Common myeloid progenitor, CD34-positive (primary cell): ENCODE measurements at regions not wholly inside any gene's neighbourhood (a gene's known extent, or its start where the extent isn't known, plus 50 kb on each side); places are given as distances from the start of the nearest gene placed in this dataset.
A peak's percentile ranks its signal among the peaks of the same experiment; 100 is the strongest.
"Not testable (repeated sequence)": the region's sequence is repeated elsewhere in the genome, so short reads cannot be mapped to it uniquely, and the experiment has no call there.

Source experiments
- CTCF ChIA-PET: fragments of 350-600 bp; sonication (Branson Sonifier 250); formaldehyde crosslinking; loops from one replicate; lab custom pipeline; 2021; ENCODE audit warnings: antibody characterized with exemption; lab: Charles Lee
- POLR2A ChIA-PET: fragments of 350-600 bp; sonication (Branson Sonifier 250); formaldehyde crosslinking; loops from one replicate; lab custom pipeline; 2021; ENCODE audit warnings: antibody characterized with exemption; lab: Charles Lee
- DNase-seq, 3 donors: peaks; one replicate each; pipeline versions ENCODE4 v3.0.0 to v3.0.0-alpha.2; 2013
- H3K27ac ChIP-seq, 2 experiments: 1 replicate in 1 of 2; 2 replicates in 1 of 2; pipeline ENCODE4 v1.7.0; 2013; ENCODE audit warnings: inconsistent platforms in 2 of 2, low read length in 2 of 2, mild to moderate bottlenecking in 2 of 2, low read depth in 1 of 2, moderate library complexity in 1 of 2; ENCODE audit not compliant: severe bottlenecking in 2 of 2, insufficient read depth in 1 of 2, poor library complexity in 1 of 2
- H3K27me3 ChIP-seq, 5 experiments: replicated peaks in 2 of 5; 1 replicate in 3 of 5; 2 replicates in 2 of 5; pipeline versions ENCODE4 v1.6.1 to v1.7.0; 2013; ENCODE audit warnings: low read length in 4 of 5, mild to moderate bottlenecking in 2 of 5, moderate library complexity in 2 of 5, inconsistent platforms in 1 of 5; ENCODE audit not compliant: insufficient read depth in 5 of 5, control insufficient read depth in 4 of 5
- H3K36me3 ChIP-seq, 4 experiments: 1 replicate in 2 of 4; 2 replicates in 2 of 4; pipeline versions ENCODE4 v1.6.1 to v1.7.0; 2013; ENCODE audit warnings: low read length in 3 of 4, control low read depth in 1 of 4, mild to moderate bottlenecking in 1 of 4; ENCODE audit not compliant: control insufficient read depth in 4 of 4, insufficient read depth in 4 of 4
- H3K4me1 ChIP-seq, 4 experiments: 1 replicate in 3 of 4; 2 replicates in 1 of 4; pipeline versions ENCODE4 v1.6.1 to v1.7.1; 2013; ENCODE audit warnings: low read length in 3 of 4, mild to moderate bottlenecking in 3 of 4, control low read depth in 1 of 4, inconsistent platforms in 1 of 4, moderate library complexity in 1 of 4; ENCODE audit not compliant: control insufficient read depth in 4 of 4, insufficient read depth in 4 of 4; ENCODE audit errors: control extremely low read depth in 1 of 4
- H3K4me3 ChIP-seq, 7 experiments: 1 replicate in 4 of 7; 2 replicates in 3 of 7; pipeline versions ENCODE4 v1.5.1 to v1.7.0; 2013; ENCODE audit warnings: mild to moderate bottlenecking in 7 of 7, low read length in 6 of 7, moderate library complexity in 6 of 7, inconsistent platforms in 2 of 7, low read depth in 2 of 7, control low read depth in 1 of 7; ENCODE audit not compliant: insufficient read depth in 4 of 7, control insufficient read depth in 1 of 7; ENCODE audit errors: extremely low read depth in 1 of 7
- H3K9me3 ChIP-seq, 5 experiments: 1 replicate in 4 of 5; 2 replicates in 1 of 5; pipeline versions ENCODE4 v1.6.1 to v1.7.1; 2013; ENCODE audit warnings: low read length in 4 of 5, mild to moderate bottlenecking in 2 of 5, inconsistent platforms in 1 of 5, low read depth in 1 of 5, moderate library complexity in 1 of 5; ENCODE audit not compliant: control insufficient read depth in 4 of 5, insufficient read depth in 2 of 5; ENCODE audit errors: control extremely low read depth in 1 of 5
- WGBS: methylation state at CpG from one replicate; pipeline ENCODE4 v1.1.5; 2013; ENCODE audit not compliant: insufficient coverage; 5-methylcytosine and 5-hydroxymethylcytosine counted together

- CTCF ChIA-PET, H3K4me3 ChIP-seq, H3K36me3 ChIP-seq, H3K27ac ChIP-seq, H3K9me3 ChIP-seq, DNase-seq, POLR2A ChIA-PET, H3K4me1 ChIP-seq, H3K27me3 ChIP-seq: not testable (repeated sequence)
- WGBS: 100% methylated on average over 8 of the region's 15 CpGs
Observed at GRCh38 chr2:83089051-83089450, 1370.0 kb downstream of the SUCLG1 start.

GRCh38 chr2:83085869-83086268, 1373.2 kb downstream of the SUCLG1 start:
- Histone ChIP-seq H3K4me3 (no peak overlapping the region), H3K36me3 (no peaks in the 10 kb centered on the region), H3K4me1 (no peaks in the 10 kb centered on the region), H3K27ac (no peak overlapping the region), H3K9me3 (no peaks in the 10 kb centered on the region), H3K27me3 (no peaks in the 10 kb centered on the region)
- DNase-seq: no peak
- WGBS: no CpG with 5 or more reads among the region's 2 CpGs
- CTCF ChIA-PET: no interaction called here
- POLR2A ChIA-PET: no interaction called here

GRCh38 chr2:83081826-83082690, 1377.0 kb downstream of the SUCLG1 start:
- CTCF ChIA-PET: no interaction called here
- Histone ChIP-seq H3K27me3 (no peaks in the 10 kb centered on the region), H3K4me3 (no peak overlapping the region), H3K4me1 (no peaks in the 10 kb centered on the region), H3K9me3 (no peaks in the 10 kb centered on the region), H3K36me3 (no peaks in the 10 kb centered on the region), H3K27ac (no peak overlapping the region)
- POLR2A ChIA-PET: no interaction called here
- WGBS: 69% methylated on average over 5 of the region's 6 CpGs
- peak in 2 of 3 donors; percentile 13 to 21 for DNase-seq

GRCh38 chr2:83079007-83079406, 1380.1 kb downstream of the SUCLG1 start:
- DNase-seq: no peak
- Histone ChIP-seq H3K27ac (no peak overlapping the region), H3K4me1 (no peaks in the 10 kb centered on the region), H3K9me3 (no peaks in the 10 kb centered on the region), H3K27me3 (no peaks in the 10 kb centered on the region), H3K4me3 (no peak overlapping the region), H3K36me3 (no peaks in the 10 kb centered on the region)
- CTCF ChIA-PET: no interaction called here
- no CpG with 5 or more reads among the region's 2 CpGs for WGBS
- POLR2A ChIA-PET: no interaction called here

- Histone ChIP-seq H3K27me3 (no peaks in the 10 kb centered on the region), H3K4me3 (no peak overlapping the region), H3K4me1 (no peaks in the 10 kb centered on the region), H3K27ac (no peak overlapping the region), H3K36me3 (no peaks in the 10 kb centered on the region), H3K9me3 (no peaks in the 10 kb centered on the region)
- POLR2A ChIA-PET: no interaction called here
- CTCF ChIA-PET: no interaction called here
- DNase-seq: no peak
Observed at GRCh38 chr2:83072767-83073166, 1386.3 kb downstream of the SUCLG1 start.

GRCh38 chr2:83071914-83072313, 1387.2 kb downstream of the SUCLG1 start:
- POLR2A ChIA-PET: no interaction called here
- no peak for DNase-seq
- Histone ChIP-seq H3K27me3 (no peaks in the 10 kb centered on the region), H3K4me3 (no peak overlapping the region), H3K27ac (no peak overlapping the region), H3K36me3 (no peaks in the 10 kb centered on the region), H3K4me1 (no peaks in the 10 kb centered on the region), H3K9me3 (no peaks in the 10 kb centered on the region)
- WGBS: 100% methylated on average over 1 of the region's 1 CpG
- CTCF ChIA-PET: interaction anchor here (0.6 kb wide), 1 partner anchor 51 kb away, joined by 3 read pairs; no protein-coding TSS in a partner anchor

GRCh38 chr2:83071352-83071751, 1387.7 kb downstream of the SUCLG1 start:
- Histone ChIP-seq H3K9me3 (no peaks in the 10 kb centered on the region), H3K4me3 (no peak overlapping the region), H3K27ac (no peak overlapping the region), H3K27me3 (no peaks in the 10 kb centered on the region), H3K4me1 (no peaks in the 10 kb centered on the region), H3K36me3 (no peaks in the 10 kb centered on the region)
- DNase-seq: no peak
- CTCF ChIA-PET: no interaction called here
- POLR2A ChIA-PET: no interaction called here
- WGBS: 100% methylated on average over 2 of the region's 5 CpGs
